DND-41 (cell line): ENCODE measurements at regions not wholly inside any gene's neighbourhood (a gene's known extent, or its start where the extent isn't known, plus 50 kb on each side); places are given as distances from the start of the nearest gene placed in this dataset.

Experiments used
- ATAC-seq: fragments of 200-7000 bp; cut with Tn5 transposase; 3 replicates; pipeline ENCODE4 v1.9.1; 2021; ENCODE audit warnings: low read depth; ENCODE audit not compliant: insufficient read depth
- DNase-seq: peaks from one replicate; pipeline ENCODE4 v3.0.0-alpha.2; 2020
- H2AFZ ChIP-seq: 2 replicates; pipeline ENCODE4 v1.6.0; 2012; ENCODE audit warnings: low read depth, low read length
- H3K27ac ChIP-seq: 2 replicates; pipeline ENCODE4 v1.5.1; 2012; ENCODE audit warnings: low read length, inconsistent platforms
- H3K27me3 ChIP-seq: fragments of 200-600 bp; sonication (generic); 2 replicates; pipeline ENCODE4 v1.6.0; 2012; ENCODE audit warnings: low read length, mild to moderate bottlenecking, inconsistent platforms; ENCODE audit not compliant: insufficient read depth, poor library complexity
- H3K36me3 ChIP-seq: 2 replicates; pipeline ENCODE4 v1.5.1; 2012; ENCODE audit warnings: low read length, inconsistent platforms; ENCODE audit not compliant: insufficient read depth
- H3K4me1 ChIP-seq: 2 replicates; pipeline ENCODE4 v1.5.1; 2012; ENCODE audit warnings: mild to moderate bottlenecking, low read length; ENCODE audit not compliant: insufficient read depth
- H3K4me2 ChIP-seq: 2 replicates; pipeline ENCODE4 v1.6.0; 2012; ENCODE audit warnings: mild to moderate bottlenecking, moderate library complexity, low read length, inconsistent platforms; ENCODE audit not compliant: insufficient read depth
- H3K4me3 ChIP-seq, 2 experiments: fragments of 200-600 bp in 1 of 2; shearing (Covaris generic) in 1 of 2; 2 replicates each; pipeline ENCODE4 v1.5.1; 2012 to 2016; ENCODE audit warnings: inconsistent platforms in 2 of 2, low read length in 2 of 2, mild to moderate bottlenecking in 2 of 2, low read depth in 1 of 2, moderate library complexity in 1 of 2
- H3K79me2 ChIP-seq: 2 replicates; pipeline ENCODE4 v1.6.0; 2012; ENCODE audit warnings: low read length, inconsistent platforms; ENCODE audit not compliant: insufficient read depth
- H3K9ac ChIP-seq: 2 replicates; pipeline ENCODE4 v1.6.0; 2012; ENCODE audit warnings: low read depth, mild to moderate bottlenecking, inconsistent platforms, low read length, moderate library complexity
- H3K9me3 ChIP-seq: 2 replicates; pipeline ENCODE4 v1.5.1; 2012; ENCODE audit warnings: low read length, moderate library complexity, mild to moderate bottlenecking, inconsistent platforms; ENCODE audit not compliant: insufficient read depth, severe bottlenecking
- H4K20me1 ChIP-seq: 2 replicates; pipeline ENCODE4 v1.6.0; 2012; ENCODE audit warnings: low read length; ENCODE audit not compliant: insufficient read depth
- CTCF ChIP-seq: IDR thresholded peaks from 2 replicates; pipeline ENCODE4 v1.5.1; 2012; ENCODE audit warnings: borderline replicate concordance, low read length, moderate library complexity, mild to moderate bottlenecking; ENCODE audit not compliant: poor library complexity, severe bottlenecking; ENCODE audit errors: extremely low read depth
- EZH2 ChIP-seq: IDR thresholded peaks from 3 replicates; pipeline ENCODE4 v1.6.1; 2012; ENCODE audit warnings: borderline replicate concordance, low read depth, mild to moderate bottlenecking, moderate library complexity, low read length, inconsistent platforms; ENCODE audit not compliant: severe bottlenecking

- H3K27ac ChIP-seq = no peak overlapping the region
- H3K36me3 ChIP-seq = no peaks in the 10 kb centered on the region
- no peaks in the 10 kb centered on the region for H3K4me1 ChIP-seq
- H3K9ac ChIP-seq = no peak overlapping the region
- H3K4me3 ChIP-seq = no peak overlapping the region
- H3K79me2 ChIP-seq = no peaks in the 10 kb centered on the region
- peaks cover 22% of the 10 kb centered on the region for H3K27me3 ChIP-seq
- H2AFZ ChIP-seq = no peak overlapping the region
- DNase-seq (no peak), ATAC-seq (no peak)
- H3K9me3 ChIP-seq = no peaks in the 10 kb centered on the region
- no peak for TF ChIP-seq CTCF
- TF ChIP-seq EZH2 = no peak
- H4K20me1 ChIP-seq = peaks cover 4% of the 10 kb centered on the region; the same call in 1 of the 2 replicates
- H3K4me2 ChIP-seq = no peak overlapping the region
Measured at GRCh38 chr1:30605441-30605920, 117.9 kb downstream of the MATN1 start.

GRCh38 chr1:30604801-30605440 is 118.5 kb downstream of the MATN1 start:
- Histone ChIP-seq H3K9me3 (no peaks in the 10 kb centered on the region), H3K36me3 (no peaks in the 10 kb centered on the region), H4K20me1 (peaks cover 4% of the 10 kb centered on the region; the same call in 1 of the 2 replicates), H3K9ac (no peak overlapping the region), H3K27me3 (peaks cover 22% of the 10 kb centered on the region), H3K4me3 (no peak overlapping the region), H2AFZ (no peak overlapping the region), H3K4me1 (no peaks in the 10 kb centered on the region), H3K27ac (no peak overlapping the region), H3K79me2 (no peaks in the 10 kb centered on the region), H3K4me2 (no peak overlapping the region)
- DNase-seq (no peak), ATAC-seq (no peak)
- no peak for TF ChIP-seq CTCF
- TF ChIP-seq EZH2 = no peak

- Histone ChIP-seq H3K27me3 (peaks cover 24% of the 10 kb centered on the region), H3K36me3 (no peaks in the 10 kb centered on the region), H3K9me3 (no peaks in the 10 kb centered on the region), H2AFZ (no peak overlapping the region), H3K9ac (no peak overlapping the region), H3K4me3 (no peak overlapping the region), H3K79me2 (no peaks in the 10 kb centered on the region), H3K4me1 (no peaks in the 10 kb centered on the region), H3K4me2 (no peak overlapping the region), H3K27ac (no peak overlapping the region), H4K20me1 (peaks cover 4% of the 10 kb centered on the region; the same call in 1 of the 2 replicates)
- ATAC-seq = no peak
- TF ChIP-seq EZH2 = no peak
- TF ChIP-seq CTCF = no peak
- no peak for DNase-seq
Measured at GRCh38 chr1:30603081-30603858, 120.1 kb downstream of the MATN1 start.
